Calu3 (cell line): ENCODE measurements at regions not wholly inside any gene's neighbourhood (a gene's known extent, or its start where the extent isn't known, plus 50 kb on each side); places are given as distances from the start of the nearest gene placed in this dataset.

ENCODE experiments used
- BruUV-seq: library from RNA; stranded (reverse); fragments of 400-500 nt; replicated peaks from 2 replicates; lab custom pipeline; 2021; lab: Mats Ljungman, UMichigan
- CTCF ChIA-PET: fragments of 300-600 bp; sonication (Branson Sonifier 250); formaldehyde crosslinking; loops from one replicate; lab custom pipeline; 2022; ENCODE audit warnings: antibody characterized with exemption; lab: Charles Lee
- DNase-seq: peaks from one replicate; pipeline ENCODE4 v3.0.0; 2022
- H3K27ac Mint-ChIP-seq: one replicate; pipeline ENCODE4 v1.8.0; 2022; ENCODE audit warnings: mixed read lengths; ENCODE audit not compliant: unreplicated experiment
- H3K27me3 Mint-ChIP-seq: one replicate; pipeline ENCODE4 v1.8.0; 2022; ENCODE audit warnings: mixed read lengths; ENCODE audit not compliant: unreplicated experiment
- H3K36me3 Mint-ChIP-seq: one replicate; pipeline ENCODE4 v1.8.0; 2022; ENCODE audit warnings: mild to moderate bottlenecking, moderate library complexity, mixed read lengths; ENCODE audit not compliant: insufficient read depth, unreplicated experiment
- H3K4me1 Mint-ChIP-seq: one replicate; pipeline ENCODE4 v1.8.0; 2022; ENCODE audit warnings: mild to moderate bottlenecking, low read depth, mixed read lengths; ENCODE audit not compliant: unreplicated experiment
- H3K4me3 Mint-ChIP-seq: one replicate; pipeline ENCODE4 v1.8.0; 2022; ENCODE audit warnings: mild to moderate bottlenecking, low read depth, moderate library complexity, mixed read lengths; ENCODE audit not compliant: unreplicated experiment
- H3K9me3 Mint-ChIP-seq: one replicate; pipeline ENCODE4 v1.8.0; 2022; ENCODE audit warnings: low read depth, mixed read lengths; ENCODE audit not compliant: unreplicated experiment
- CTCF ChIP-seq: fragments of 200-600 bp; IDR thresholded peaks from one replicate; pipeline ENCODE4 v1.8.0; 2022; ENCODE audit warnings: antibody characterized with exemption; ENCODE audit not compliant: unreplicated experiment
- intact Hi-C: fragments of 100-400 bp; cut with micrococcal nuclease; formaldehyde crosslinking; loops from one replicate; pipeline ENCODE4 v1.10.0; 2022; ENCODE audit not compliant: unreplicated experiment

DNA sequence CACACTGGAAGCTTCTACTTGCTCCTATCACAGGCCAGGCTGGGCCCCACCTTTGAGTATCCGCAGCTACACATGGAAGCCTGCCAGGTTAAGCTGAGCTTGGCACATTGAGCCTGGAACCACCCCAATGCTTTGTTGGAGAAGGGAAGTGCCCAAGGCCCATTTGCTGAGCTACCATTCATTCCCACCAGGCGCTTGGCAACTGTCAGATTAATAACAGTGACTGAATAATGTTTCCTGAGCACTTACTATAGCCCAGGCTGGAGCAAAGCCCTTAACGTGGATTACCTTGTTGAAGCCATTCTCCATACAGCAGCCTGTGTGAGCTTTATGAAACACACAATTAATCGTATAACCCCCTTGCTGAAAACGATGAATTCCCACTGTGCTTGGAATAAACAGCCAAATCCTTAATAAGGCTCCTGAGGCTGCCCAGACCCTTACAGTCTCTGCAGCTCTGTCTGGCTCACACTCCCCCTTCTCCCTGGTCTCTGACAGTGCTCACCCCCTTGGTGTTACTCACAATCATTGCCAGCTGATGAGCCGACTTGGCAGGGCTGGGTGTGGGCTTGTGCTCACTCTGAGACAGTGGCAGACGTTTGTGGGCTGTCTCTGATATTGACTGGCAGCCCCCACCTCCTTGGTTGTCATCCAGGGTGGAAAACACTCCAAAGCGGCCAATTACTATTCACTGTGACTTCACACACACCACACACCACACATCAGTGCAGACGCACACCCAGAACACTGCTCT, 357.1 kb downstream of the MAFB start:
- intact Hi-C loops, result no loop called here
- Mint-ChIP-seq H3K9me3 (no peaks in the 10 kb centered on the region), H3K27me3 (peaks cover 72% of the 10 kb centered on the region), H3K4me3 (no peak overlapping the region), H3K4me1 (no peaks in the 10 kb centered on the region), H3K36me3 (no peaks in the 10 kb centered on the region), H3K27ac (no peak overlapping the region)
- no peak for DNase-seq
- CTCF ChIA-PET, result no interaction called here
- no peak for TF ChIP-seq CTCF
- no TSS peak for BruUV-seq

DNA sequence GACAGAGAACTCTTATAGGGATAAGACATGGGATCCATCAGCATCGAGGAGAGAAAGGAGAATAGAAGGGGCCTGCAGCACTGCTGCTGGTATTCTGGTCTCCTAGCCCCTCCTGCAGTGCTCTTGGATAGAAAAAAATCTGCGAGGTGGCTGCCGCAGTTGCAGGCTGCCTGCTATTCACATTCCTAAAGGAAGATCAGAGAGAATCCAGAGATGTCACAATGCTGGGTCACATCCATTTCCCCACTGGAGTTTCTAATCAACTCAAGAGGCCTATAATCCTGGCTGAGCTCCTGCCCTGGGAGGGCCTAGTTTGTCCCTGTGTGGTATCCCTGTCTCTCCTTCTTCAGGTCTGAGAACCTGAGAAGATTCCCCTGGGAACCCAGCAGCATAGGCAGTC, 357.8 kb downstream of the MAFB start:
- CTCF ChIA-PET, result no interaction called here
- intact Hi-C loops, result no loop called here
- TF ChIP-seq CTCF, result no peak
- Mint-ChIP-seq H3K27me3 (peaks cover 72% of the 10 kb centered on the region), H3K27ac (no peak overlapping the region), H3K4me3 (no peak overlapping the region), H3K36me3 (no peaks in the 10 kb centered on the region), H3K9me3 (no peaks in the 10 kb centered on the region), H3K4me1 (no peaks in the 10 kb centered on the region)
- BruUV-seq, result no TSS peak
- DNase-seq, result no peak

DNA sequence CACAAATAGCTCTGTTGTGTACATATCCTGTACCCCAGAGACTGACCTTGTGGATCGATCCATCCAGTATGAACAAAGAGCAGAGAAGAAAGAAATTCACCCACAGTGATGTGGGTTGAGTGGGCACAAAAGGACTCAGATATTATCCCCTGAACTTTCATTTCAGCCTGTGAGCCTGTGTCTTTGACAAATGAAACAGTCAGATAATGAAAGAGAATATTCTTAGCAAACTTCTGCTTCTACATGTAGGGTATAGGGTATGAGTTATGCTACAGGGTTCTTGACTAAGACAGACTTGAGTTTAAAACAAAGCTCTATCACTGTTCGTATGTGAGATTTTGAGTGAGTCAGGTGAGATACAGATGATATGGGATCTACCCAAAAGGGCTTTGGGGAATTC, 359.7 kb downstream of the MAFB start:
- no peaks in the 10 kb centered on the region for H3K36me3 Mint-ChIP-seq
- intact Hi-C loops, result no loop called here
- H3K9me3 Mint-ChIP-seq, result no peaks in the 10 kb centered on the region
- no peak for TF ChIP-seq CTCF
- no peaks in the 10 kb centered on the region for H3K4me1 Mint-ChIP-seq
- BruUV-seq, result no TSS peak
- CTCF ChIA-PET, result no interaction called here
- H3K27me3 Mint-ChIP-seq, result peaks cover 72% of the 10 kb centered on the region
- H3K4me3 Mint-ChIP-seq, result no peak overlapping the region
- H3K27ac Mint-ChIP-seq, result no peak overlapping the region
- DNase-seq, result no peak

GRCh38 chr20:40326784-40327183, 362.3 kb downstream of the MAFB start:
- Mint-ChIP-seq H3K27ac (no peak overlapping the region), H3K9me3 (no peaks in the 10 kb centered on the region), H3K4me3 (no peak overlapping the region), H3K27me3 (peaks cover 58% of the 10 kb centered on the region), H3K36me3 (no peaks in the 10 kb centered on the region), H3K4me1 (no peaks in the 10 kb centered on the region)
- CTCF ChIA-PET, result interaction anchor here (0.8 kb wide), 1 partner anchor 10 kb away, joined by 3 read pairs; no protein-coding TSS in a partner anchor
- no peak for TF ChIP-seq CTCF
- no TSS peak for BruUV-seq
- intact Hi-C loops, result no loop called here
- no peak for DNase-seq
